ENCODE measurements at regions not wholly inside any gene's neighbourhood (a gene's known extent, or its start where the extent isn't known, plus 50 kb on each side); places are given as distances from the start of the nearest gene placed in this dataset.

DNA sequence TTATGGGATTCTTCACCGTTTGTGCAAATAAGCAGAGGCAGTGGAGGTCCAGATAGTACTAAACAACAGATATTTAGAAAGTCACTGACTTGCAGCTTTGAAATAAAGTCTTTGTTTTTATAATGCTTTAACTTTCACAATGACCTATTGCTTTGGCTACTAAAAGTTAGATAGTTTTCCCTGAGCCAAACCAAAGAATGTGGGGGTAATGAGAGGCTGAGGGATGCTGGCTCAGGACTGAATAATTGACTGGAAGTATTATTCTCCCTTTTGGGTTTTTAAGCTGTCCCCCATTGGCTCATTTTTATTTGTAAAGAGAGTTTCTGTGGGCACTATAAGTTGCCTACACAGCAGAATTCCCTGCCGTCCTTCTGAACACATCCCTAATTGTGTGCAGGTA lies 99.2 kb upstream of the ACTBL2 start:
- TF ChIP-seq, protein P1, sequence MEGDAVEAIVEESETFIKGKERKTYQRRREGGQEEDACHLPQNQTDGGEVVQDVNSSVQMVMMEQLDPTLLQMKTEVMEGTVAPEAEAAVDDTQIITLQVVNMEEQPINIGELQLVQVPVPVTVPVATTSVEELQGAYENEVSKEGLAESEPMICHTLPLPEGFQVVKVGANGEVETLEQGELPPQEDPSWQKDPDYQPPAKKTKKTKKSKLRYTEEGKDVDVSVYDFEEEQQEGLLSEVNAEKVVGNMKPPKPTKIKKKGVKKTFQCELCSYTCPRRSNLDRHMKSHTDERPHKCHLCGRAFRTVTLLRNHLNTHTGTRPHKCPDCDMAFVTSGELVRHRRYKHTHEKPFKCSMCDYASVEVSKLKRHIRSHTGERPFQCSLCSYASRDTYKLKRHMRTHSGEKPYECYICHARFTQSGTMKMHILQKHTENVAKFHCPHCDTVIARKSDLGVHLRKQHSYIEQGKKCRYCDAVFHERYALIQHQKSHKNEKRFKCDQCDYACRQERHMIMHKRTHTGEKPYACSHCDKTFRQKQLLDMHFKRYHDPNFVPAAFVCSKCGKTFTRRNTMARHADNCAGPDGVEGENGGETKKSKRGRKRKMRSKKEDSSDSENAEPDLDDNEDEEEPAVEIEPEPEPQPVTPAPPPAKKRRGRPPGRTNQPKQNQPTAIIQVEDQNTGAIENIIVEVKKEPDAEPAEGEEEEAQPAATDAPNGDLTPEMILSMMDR (IDR thresholded peaks at IDR 0.05 in 8 of 11, conservative IDR thresholded peaks at IDR 0.05 in 3 of 11) = no peak
- no peak for TF ChIP-seq POLR2A (IDR thresholded peaks at IDR 0.05)

Data from spleen (tissue), 7 donors.